ENCODE measurements at regions not wholly inside any gene's neighbourhood (a gene's known extent, or its start where the extent isn't known, plus 50 kb on each side); places are given as distances from the start of the nearest gene placed in this dataset.
"Not testable (repeated sequence)": the region's sequence is repeated elsewhere in the genome, so short reads cannot be mapped to it uniquely, and the experiment has no call there.

DNA sequence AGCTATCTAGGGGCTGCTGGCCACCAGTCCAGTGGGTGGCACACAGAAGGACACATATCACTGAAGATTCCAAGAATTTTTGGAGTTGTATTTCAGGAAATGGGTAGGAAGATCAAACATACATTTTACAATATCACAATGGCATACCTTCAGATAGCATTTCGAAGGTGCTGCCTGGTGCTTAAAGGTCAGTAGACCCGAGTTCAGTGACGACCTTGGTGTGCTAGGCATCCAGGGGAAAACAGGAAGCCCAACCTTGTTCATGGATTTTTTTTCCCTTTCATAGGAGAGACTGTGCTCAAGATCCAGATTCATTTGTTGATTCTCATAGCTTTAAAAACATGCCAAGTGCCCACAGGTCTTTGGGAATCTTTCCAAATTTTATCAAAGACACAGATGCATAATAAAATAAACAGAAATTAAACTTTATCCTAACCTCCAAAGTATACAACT lies 51.0 kb upstream of the RCBTB2 start:
- no peak for DNase-seq (ENCODE audit: low read depth in 2 of 2)

DNA sequence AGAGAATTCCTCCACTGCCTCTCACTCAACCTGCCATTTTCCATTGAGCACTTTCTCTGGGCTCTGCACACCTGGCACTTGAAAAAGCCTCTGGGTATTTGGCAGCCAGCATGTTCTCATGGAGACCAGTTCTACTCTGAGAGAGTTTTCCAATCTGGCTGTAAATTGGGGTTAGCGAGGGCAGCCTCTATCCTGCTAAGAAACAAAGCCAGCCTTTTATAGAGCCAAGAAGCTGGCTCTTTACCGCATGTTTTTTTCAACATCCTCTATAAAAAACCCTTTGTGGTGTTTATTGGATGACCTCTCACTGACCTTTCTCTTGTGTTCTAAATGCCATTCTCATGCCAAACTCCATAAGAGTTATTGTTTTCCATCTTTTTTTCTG lies 52.6 kb upstream of the RCBTB2 start:
- DNase-seq (ENCODE audit: low read depth in 2 of 2): peak; percentile 79 to 92

DNA sequence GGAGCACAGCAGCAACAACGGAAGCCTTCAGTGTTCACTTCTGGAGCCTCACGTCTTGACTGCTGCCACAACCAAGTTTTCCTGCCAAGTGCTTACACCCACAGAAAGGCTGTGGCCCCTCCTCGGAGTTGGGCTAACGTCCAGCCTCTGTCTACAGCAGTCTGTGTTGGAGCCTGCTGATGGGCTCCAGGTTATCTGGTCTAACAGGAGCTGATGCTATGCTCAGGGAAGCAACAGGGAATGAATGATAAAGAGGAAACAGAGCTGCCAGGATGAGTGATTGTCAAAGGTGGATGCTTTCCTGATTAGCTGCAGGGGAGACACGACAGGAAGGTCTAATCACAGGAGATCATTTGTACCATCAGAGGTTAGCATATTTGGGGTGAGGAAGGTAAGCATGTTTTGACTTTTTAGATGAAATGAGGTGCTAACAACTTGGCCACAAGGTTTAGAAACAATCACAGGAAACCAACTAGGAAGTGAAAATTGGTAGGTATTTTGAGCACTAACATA lies 53.8 kb upstream of the RCBTB2 start:
- DNase-seq (ENCODE audit: low read depth in 2 of 2): peak; percentile 71 to 95

DNA sequence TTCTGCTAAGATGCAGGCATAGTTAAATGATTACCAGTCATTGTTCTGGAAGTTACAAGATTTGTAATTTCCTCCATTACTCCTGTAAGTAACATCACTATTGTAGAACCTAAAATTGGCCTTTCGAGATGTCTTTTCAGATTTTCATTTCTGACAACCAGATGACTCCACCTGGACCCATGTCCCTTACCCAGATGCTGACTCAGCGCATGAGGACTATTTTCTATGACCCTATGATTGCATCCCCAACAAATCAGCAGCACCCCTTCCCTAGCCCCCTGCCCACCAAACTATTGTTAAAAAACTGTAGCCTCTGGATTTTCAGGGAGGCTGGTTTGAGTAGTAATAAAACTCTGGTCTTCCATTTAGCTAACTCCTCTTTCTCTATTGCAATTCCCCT lies 55.2 kb upstream of the RCBTB2 start:
- DNase-seq (ENCODE audit: low read depth in 2 of 2): no peak

DNA sequence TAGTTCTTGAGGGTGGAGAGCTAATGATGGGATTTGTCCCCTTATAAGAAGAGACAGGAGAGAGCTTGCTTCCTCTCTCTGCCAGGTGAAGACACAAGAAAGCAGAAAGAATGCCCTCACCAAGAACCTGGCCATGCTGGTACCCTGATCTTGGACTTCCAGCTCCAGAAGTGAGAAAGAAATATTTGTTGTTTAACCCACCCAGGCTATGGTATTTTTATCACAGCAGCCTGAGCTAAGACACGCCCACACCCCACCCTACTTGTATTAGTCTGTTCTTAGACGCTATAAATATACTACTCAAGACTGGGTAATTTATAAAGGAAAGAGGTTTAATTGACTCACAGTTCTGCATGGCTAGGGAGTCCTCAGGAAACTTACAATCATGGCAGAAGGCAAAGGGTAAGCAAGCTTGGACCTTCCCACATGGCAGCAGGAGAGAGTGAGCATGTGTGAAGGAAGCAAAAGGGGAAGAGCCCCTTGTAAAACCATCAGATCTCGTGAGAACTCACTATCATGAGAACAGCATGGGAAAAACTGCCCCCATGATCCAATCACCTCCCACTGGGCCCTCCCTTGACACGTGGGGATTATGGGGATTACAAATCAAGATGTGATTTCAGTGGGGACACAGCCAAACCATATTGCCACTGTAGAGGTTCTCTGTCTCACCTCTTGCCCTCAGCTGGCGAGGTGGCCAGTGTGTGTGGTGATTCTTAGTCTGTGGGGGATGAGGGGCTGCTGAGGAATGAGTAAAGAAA lies 57.4 kb upstream of the RCBTB2 start:
- no peak for DNase-seq (ENCODE audit: low read depth in 2 of 2)

DNA sequence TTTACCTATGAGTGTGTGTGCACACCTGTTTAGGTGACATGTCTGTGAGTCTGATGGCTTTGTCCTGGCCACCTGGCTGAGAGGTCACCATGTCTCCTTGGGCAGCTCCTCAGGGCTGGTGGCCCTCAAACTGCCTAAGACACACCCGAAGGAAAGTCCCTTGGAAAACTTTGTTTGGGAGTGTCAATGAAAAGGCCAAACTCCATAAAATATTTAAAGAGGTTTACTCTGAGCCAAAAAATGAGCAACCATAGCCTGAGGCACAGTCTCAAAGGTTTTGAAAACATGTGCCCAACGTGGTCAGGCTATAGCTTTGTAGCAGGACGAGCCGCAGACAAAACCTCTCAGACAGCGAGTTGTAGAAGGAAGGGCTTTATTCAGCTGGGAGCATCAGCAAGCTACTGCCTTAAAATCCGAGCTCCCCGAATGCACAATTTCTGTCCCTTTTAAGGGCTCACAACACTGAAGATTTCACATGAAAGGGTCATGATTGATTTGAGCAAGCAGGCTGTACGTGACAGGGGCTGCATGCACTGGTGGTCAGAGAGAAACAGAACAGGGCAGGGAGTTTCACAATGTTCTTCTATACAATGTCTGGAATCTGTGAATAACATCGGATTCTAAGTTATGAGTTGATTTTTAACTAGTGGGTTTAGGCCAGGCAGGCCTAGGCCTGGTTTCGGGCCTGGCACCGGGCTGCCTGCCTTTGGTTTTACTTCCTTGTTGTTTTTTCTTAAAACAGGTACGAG lies 58.4 kb upstream of the RCBTB2 start:
- not testable (repeated sequence) for DNase-seq (ENCODE audit: low read depth in 2 of 2)

DNA sequence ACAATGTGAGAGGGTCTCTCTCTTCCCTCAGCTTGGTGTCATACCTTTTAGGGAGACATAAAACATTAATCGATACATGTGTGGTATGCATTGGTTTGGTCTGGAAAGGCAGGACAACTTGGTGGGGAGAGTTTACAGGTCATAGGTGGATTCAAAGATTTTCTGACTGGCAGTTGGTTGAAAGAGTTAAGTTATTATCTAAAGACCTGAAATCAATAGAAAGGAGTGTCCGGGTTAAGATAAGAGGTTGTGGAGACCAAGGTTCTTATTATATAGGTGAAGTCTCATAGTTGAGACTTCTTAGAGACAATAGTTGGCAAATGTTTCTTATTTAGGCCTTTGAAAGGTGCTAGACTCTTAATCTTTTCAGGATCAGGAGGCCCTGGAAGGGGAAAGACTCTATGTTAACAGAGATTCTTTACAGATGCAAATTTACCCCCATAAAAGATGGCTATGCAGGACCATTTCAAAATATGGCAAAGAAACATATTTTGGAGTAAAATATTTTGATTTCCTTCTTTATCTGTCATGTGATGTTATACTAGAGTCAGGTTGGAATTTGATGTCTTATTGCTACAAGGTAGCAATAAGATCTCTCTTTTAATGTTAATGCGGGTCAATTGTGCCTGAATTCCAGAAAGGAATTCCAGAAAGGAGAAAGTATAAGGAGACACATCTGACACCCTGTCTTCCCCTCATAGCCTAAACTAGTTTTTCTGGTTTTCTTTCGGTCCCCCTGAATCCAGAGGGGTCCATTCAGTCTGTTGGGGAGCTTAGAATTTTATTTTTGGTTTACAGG lies 59.2 kb upstream of the RCBTB2 start:
- no peak for DNase-seq (ENCODE audit: low read depth in 2 of 2)

DNA sequence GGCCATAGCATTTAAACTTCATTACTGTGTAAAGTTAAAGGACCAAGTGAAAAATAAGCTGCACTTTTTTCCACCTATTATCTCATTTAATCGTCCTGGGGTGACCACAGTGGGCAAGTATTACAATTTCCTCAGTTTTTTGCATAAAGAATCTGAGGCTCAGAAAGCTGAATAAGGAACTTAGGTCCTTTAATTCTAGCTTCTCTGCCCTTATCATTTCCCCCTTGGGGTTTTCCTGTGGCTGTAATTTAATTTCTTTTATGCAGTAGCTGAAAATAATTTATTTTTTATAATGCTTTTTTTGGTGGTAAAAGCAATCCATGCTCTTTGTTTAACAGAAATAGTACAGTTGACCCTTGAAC lies 59.8 kb upstream of the RCBTB2 start:
- no peak for DNase-seq (ENCODE audit: low read depth in 2 of 2)

DNA sequence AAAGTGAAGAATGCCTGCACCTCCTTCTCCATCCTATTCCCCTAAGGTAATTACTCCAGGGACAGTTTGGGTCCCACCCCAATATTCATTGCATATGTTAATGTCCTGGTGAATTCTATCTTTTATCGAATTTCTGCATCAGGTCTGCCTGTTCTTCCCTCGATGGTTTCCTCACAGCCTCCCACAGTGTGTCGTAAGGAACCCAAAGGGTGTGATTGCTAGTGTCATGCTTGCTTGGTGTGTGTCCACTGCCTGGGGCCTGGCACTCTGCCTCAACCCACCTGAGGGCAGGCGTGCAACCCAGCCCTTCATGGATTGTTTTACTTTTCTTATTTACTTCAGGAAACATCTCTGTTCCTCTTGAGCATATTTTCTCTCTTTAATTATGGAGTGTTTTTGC lies 60.2 kb upstream of the CYSLTR2 start:
- DNase-seq (ENCODE audit: low read depth in 2 of 2): no peak

DNA sequence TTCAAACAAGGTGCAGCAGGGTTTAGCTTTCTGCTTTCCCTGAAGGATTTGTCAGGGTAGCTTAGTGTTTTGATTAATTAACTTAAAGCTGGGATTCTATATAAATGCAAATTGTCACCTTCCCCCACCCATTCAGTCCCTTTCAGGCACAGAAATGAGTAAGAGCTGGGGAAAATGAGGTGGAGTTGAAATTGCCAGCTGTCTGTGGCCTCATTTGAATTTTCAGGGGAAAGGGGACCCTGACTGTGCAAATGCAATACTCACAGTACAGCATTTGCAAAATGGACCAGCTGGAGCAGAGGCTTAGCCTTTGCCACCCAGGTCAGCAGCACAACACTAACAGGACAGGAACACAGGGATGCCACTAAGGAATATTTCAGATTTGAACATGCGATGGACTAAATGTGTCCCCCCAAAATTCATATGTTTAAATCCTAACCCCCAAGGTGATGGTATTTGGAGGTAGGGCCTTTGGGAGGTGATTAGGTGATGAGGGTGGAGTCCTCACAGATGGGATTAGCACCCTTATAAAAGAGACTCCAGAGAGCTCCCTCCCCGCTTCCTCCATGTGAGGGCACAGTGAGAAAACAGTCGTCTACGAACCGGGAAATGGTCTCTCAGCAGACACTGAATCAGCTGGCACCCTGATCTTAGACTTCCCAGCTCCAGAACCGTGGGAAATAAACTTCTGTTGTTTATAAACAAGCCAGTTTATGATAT lies 59.5 kb upstream of the CYSLTR2 start:
- DNase-seq (ENCODE audit: low read depth in 2 of 2): peak in 1 of 2 donors; percentile 14

DNA sequence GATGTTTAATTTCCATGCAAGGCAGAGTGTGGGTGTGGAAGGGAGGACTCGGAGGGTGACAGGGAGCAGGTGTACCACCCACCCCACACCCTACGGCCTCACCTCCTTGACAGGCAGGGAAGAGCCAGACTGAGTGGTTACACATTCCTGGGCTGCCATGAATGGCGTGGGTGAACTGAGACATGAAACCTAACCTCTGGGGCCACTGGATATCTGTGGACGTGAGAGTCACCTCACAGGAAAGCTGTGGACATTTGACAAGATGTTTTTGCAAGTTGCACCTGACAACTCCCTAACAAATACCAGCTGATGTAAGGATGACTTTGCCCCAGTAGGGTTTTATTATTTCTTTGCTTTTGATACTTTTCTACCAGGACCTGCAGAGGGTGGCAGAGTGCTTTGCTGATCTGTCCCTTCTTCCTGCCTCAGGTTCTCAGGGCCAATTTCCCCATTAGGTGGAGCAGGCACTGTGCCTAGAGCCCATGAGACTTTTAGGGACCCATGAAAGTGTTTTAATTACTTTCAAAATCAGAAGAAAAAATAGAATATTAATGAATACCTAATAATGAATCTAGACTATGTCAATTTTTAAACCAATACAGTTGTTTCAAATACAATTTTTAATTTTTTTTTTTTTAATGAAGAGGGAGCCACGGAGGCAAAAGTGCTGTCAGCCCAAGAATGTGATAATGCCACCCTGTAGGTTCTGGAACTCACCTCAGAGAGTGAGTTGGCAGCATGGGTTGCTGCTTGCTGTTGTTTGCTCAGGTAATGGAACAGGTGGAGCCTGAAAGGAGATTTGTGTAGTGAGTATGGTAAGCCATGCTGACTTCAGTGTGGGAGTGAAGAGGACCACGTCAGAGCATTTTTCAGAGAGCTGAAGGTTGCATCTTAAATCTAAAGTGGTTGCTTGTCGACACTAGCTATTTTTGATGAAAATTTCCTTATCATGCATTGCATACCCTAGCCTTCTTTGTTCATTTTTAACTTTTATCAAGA lies 58.0 kb upstream of the CYSLTR2 start:
- DNase-seq (ENCODE audit: low read depth in 2 of 2): peak; percentile 81 to 86

DNA sequence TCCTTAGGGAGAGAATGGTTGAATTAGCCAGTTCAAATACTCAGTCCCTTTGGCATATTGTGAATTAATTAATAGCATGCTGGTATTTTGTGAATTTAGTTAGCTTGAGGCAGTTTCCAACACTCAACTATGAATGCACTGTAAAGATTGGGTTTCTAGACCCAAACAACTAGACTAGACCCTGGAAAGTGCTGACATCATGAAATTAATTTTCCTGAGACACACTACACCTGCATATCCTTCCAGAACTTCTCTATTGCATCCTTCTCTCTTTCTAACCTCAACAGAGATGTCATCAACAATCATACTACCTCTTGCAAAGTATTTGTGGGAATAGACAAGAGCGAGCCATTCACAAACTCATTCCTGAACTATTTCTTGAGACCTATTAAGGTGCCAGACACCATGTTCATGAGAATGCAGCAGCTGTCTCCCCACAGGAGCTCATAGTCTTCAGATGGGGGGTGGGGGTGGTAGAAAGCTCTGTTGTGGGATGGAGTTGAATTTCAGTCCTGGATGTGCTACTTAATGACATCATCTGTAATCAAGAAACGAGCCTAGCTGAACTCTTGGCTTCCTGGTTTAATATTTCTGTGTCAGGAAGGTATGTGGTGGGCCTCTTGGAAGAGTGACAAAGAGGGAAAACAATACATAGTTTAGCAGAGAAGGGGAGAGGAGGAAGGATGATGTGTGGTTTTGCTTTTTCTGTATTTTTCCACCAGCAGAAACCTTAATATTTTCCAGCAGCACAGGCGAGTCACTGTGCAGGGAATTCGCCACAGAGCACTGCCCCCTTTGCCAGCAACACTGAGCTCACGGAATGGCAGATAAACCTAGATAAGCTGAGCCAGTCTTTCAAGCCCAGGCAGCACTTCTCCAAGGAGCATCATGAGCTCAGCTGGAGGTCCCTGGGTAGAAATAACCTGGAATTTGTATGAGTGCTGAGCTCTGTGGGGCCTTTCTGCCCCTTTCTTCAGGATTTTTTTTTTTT lies 53.1 kb upstream of the CYSLTR2 start:
- peak; percentile 75 to 90 for DNase-seq (ENCODE audit: low read depth in 2 of 2)

DNA sequence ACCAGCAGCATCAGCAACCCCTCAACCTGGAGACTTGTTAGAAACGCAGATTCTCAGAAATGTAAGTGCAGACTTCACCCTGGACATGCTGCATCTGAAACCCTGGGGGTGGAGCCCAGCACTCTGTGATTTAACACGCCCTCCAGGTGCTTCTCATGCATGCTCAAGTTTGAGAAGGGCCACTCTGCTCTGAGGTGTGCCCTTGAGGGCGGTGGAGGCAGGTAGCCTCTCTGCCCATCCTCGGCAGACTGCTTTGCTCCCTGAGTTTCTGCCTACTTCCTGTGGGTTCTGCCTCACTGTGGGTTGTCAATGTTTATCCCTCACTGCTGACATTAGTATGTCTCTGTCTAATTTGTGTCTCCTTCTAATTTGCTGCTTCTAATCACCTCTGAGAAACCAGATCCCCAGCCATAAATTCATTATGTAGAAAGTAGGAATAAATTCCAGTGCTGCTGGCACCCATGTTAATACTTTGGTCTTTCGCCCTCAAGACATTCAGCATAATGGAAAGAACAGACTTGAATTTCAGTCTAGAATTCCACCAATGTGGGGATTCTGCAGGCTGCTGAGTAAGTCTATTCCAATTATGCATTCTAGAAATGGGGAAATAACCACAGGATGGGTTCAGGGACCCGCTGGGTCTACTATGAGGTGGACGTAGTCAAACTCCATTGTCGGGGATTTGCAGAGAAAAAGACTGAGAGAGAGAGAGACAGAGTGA lies 51.3 kb upstream of the CYSLTR2 start:
- DNase-seq (ENCODE audit: low read depth in 2 of 2): no peak

DNA sequence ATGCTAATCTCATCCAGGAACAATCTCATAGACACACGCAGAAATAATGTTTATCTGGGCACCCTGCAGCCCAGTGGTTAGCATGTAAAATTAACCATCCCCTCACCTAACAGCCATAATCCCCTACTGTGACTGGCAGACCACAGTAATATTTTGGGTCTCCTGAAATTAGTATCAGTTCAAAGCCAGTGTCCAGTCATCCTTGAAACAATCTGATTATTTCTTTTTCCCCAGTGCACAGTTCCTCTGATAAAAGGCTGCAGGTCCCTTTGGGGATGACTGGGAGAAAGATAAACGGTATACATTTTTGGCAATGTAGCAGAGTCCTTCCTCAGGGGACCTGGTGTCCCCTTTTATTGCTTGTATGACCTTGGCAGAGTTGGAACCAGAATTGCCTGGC lies 50.4 kb upstream of the CYSLTR2 start:
- no peak for DNase-seq (ENCODE audit: low read depth in 2 of 2)
